Neural crest cell (in vitro differentiated cells): ENCODE measurements at regions not wholly inside any gene's neighbourhood (a gene's known extent, or its start where the extent isn't known, plus 50 kb on each side); places are given as distances from the start of the nearest gene placed in this dataset.

ENCODE experiments used
- DNase-seq: peaks from one replicate; pipeline ENCODE4 v3.0.0; 2021; ENCODE audit warnings: low read depth, mixed read lengths, low spot score
- H3K27ac Mint-ChIP-seq: one replicate; pipeline ENCODE4 v1.8.0; 2021; ENCODE audit warnings: mild to moderate bottlenecking, mixed read lengths; ENCODE audit not compliant: unreplicated experiment
- H3K27me3 Mint-ChIP-seq: 2 replicates; pipeline ENCODE4 v1.8.0; 2021; ENCODE audit warnings: low read depth, mild to moderate bottlenecking, mixed read lengths
- H3K36me3 Mint-ChIP-seq: 2 replicates; pipeline ENCODE4 v1.8.0; 2021; ENCODE audit warnings: low read depth, mild to moderate bottlenecking, mixed read lengths
- H3K4me1 Mint-ChIP-seq: 2 replicates; pipeline ENCODE4 v1.8.0; 2021; ENCODE audit warnings: mixed read lengths
- H3K4me3 Mint-ChIP-seq: one replicate; pipeline ENCODE4 v1.8.0; 2021; ENCODE audit warnings: mild to moderate bottlenecking, mixed read lengths
- H3K9me3 Mint-ChIP-seq: 2 replicates; pipeline ENCODE4 v1.8.0; 2021; ENCODE audit warnings: mixed read lengths
- TF ChIP-seq, protein P1 (sequence below): fragments of 200-600 bp; sonication (generic); conservative IDR thresholded peaks from 2 replicates; pipeline ENCODE4 v1.5.0; 2021; ENCODE audit warnings: antibody characterized with exemption, mild to moderate bottlenecking

DNA sequence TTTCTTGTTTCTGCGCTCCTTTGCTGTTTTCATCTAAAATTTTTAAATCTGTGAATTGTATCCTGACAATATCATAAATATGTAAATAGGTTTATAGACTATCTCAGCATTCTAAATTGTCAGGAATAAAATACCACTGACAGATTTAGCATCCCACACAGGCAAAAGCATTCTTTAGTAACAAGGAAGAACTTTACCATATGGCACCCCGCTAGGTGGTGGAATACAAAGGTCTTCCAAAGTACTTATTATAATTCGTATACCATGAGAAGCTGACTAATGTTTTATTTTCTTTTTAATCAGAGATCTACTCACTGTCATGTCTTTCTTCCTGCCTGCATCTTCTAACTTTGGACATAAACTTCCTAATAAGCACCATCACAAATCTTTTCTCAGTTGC is 328.8 kb upstream of the NOVA1 start:
- Mint-ChIP-seq H3K27ac (no peak overlapping the region), H3K4me3 (no peak overlapping the region), H3K4me1 (peaks cover 29% of the 10 kb centered on the region), H3K36me3 (no peaks in the 10 kb centered on the region), H3K9me3 (peaks cover under 1% of the 10 kb centered on the region), H3K27me3 (no peaks in the 10 kb centered on the region)
- TF ChIP-seq, protein P1, sequence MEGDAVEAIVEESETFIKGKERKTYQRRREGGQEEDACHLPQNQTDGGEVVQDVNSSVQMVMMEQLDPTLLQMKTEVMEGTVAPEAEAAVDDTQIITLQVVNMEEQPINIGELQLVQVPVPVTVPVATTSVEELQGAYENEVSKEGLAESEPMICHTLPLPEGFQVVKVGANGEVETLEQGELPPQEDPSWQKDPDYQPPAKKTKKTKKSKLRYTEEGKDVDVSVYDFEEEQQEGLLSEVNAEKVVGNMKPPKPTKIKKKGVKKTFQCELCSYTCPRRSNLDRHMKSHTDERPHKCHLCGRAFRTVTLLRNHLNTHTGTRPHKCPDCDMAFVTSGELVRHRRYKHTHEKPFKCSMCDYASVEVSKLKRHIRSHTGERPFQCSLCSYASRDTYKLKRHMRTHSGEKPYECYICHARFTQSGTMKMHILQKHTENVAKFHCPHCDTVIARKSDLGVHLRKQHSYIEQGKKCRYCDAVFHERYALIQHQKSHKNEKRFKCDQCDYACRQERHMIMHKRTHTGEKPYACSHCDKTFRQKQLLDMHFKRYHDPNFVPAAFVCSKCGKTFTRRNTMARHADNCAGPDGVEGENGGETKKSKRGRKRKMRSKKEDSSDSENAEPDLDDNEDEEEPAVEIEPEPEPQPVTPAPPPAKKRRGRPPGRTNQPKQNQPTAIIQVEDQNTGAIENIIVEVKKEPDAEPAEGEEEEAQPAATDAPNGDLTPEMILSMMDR, result no peak
- no peak for DNase-seq

DNA sequence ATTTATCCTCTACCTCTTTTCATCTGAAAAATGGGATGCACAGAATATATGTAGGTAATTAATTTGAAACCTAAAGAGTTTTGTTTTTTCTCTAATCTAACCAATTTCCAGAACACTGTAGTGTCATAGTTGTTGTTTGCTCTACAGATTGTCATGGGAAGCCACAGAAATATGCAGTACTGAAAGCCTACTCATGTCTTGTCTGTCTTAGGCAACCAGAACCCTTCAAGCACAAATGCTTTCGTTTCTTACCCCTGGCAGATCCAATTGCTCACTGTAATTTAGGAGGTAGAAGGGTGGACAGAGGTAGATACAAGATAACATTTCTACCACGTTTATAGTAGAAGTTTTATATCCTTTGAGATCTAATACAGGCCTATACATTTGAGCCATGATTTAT is 330.2 kb upstream of the NOVA1 start:
- Mint-ChIP-seq H3K27me3 (no peaks in the 10 kb centered on the region), H3K36me3 (no peaks in the 10 kb centered on the region), H3K4me3 (no peak overlapping the region), H3K27ac (no peak overlapping the region), H3K9me3 (no peaks in the 10 kb centered on the region), H3K4me1 (peaks cover 29% of the 10 kb centered on the region)
- TF ChIP-seq, protein P1, result no peak
- DNase-seq, result no peak

DNA sequence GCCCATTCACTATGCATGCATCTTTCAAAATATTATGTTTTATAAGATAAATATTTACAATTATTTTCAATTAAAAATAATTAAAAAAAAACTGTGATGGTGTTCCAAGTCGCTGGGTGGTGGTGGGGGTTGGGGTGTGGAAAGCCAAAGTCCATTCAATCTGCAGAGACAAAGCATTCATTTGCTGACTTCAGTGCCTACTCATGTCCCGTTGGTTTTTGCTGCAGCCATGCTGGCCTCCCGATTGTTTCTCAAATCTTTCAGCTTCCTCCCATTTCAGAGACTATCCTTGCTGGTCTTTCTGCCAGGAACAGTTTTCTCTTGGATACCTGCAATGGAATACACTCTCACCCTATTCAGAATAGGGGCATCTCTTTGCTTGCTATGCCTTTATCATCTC is 331.5 kb upstream of the NOVA1 start:
- Mint-ChIP-seq H3K4me1 (peaks cover 29% of the 10 kb centered on the region), H3K36me3 (no peaks in the 10 kb centered on the region), H3K27me3 (no peaks in the 10 kb centered on the region), H3K4me3 (no peak overlapping the region), H3K9me3 (no peaks in the 10 kb centered on the region), H3K27ac (no peak overlapping the region)
- TF ChIP-seq, protein P1, result no peak
- no peak for DNase-seq

DNA sequence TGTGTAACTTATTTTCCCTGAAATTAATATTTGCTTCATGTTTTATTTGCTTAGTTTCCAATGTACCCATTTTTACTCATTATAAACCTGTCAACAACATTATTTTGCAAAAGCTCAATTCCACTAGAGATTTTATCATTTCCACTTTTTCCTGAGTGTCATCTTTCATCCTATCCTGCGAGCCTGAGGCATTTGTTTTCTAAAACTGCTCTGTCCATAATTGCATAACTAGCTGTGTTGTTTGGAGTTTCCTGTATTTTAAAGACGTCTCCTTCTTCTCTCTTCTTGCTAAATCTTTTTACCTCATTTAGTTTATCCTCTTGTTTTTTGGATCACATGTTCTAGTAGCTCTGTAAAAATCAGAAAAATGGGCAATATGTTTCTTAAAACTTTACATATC is 332.7 kb upstream of the NOVA1 start:
- TF ChIP-seq, protein P1, result no peak
- Mint-ChIP-seq H3K27ac (no peak overlapping the region), H3K4me3 (no peak overlapping the region), H3K27me3 (no peaks in the 10 kb centered on the region), H3K4me1 (peaks cover 29% of the 10 kb centered on the region), H3K9me3 (peaks cover 4% of the 10 kb centered on the region), H3K36me3 (no peaks in the 10 kb centered on the region)
- no peak for DNase-seq

DNA sequence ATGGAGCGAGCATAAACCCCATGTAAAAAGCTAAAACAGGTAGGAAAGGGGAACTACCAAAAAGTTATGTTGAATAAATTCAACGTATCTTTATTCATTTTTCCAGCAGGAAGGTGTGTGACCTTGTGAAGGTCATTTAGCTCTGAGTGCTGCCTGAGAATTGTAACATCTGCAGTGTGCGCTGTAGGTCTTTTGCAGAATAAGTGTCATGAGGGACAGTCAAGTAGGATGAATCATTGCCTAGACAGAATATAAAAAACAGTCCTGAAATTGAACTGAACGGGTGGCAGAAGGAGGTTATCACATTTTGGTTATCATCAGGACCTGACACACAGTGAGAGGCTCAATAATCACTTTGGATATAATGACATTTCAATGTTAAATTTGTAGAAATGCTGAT is 334.8 kb upstream of the NOVA1 start:
- Mint-ChIP-seq H3K27ac (no peak overlapping the region), H3K4me1 (peaks cover 19% of the 10 kb centered on the region)

More for the DNA sequence above, 334.8 kb upstream of the NOVA1 start:
- Mint-ChIP-seq H3K9me3 (peaks cover 9% of the 10 kb centered on the region), H3K36me3 (no peaks in the 10 kb centered on the region), H3K4me3 (no peak overlapping the region), H3K27me3 (no peaks in the 10 kb centered on the region)
- TF ChIP-seq, protein P1, result no peak
- DNase-seq, result no peak
